Naive thymus-derived CD8-positive, alpha-beta T cell (primary cell): ENCODE measurements at regions not wholly inside any gene's neighbourhood (a gene's known extent, or its start where the extent isn't known, plus 50 kb on each side); places are given as distances from the start of the nearest gene placed in this dataset.

ENCODE experiments used
- ATAC-seq, 2 donors: fragments of 150-1000 bp; cut with Tn5 transposase in 1 of 2; sonication (Bioruptor Pico), chemical (Tn5 transposase) in 1 of 2; 1 replicate in 1 of 2; 2 replicates in 1 of 2; pipeline ENCODE4 v1.10.0; 2021; ENCODE audit warnings: mild to moderate bottlenecking in 2 of 2, moderate library complexity in 2 of 2
- POLR2A ChIA-PET: fragments of 350-600 bp; sonication (Branson Sonifier 250); formaldehyde crosslinking; loops from one replicate; lab custom pipeline; 2021; ENCODE audit warnings: antibody characterized with exemption; lab: Charles Lee
- DNase-seq, 10 donors: peaks; one replicate each; pipeline versions ENCODE4 v3.0.0 to v3.0.0-alpha.2; 2020 to 2022
- H3K27ac Mint-ChIP-seq, 10 donors: one replicate each; pipeline ENCODE4 v1.8.0; 2020 to 2022; ENCODE audit warnings: mild to moderate bottlenecking in 10 of 10, mixed read lengths in 10 of 10, moderate library complexity in 4 of 10, inconsistent platforms in 1 of 10
- H3K27me3 Mint-ChIP-seq, 5 donors: one replicate each; pipeline ENCODE4 v1.8.0; 2021 to 2022; ENCODE audit warnings: mixed read lengths in 5 of 5
- H3K36me3 Mint-ChIP-seq, 3 donors: one replicate each; pipeline ENCODE4 v1.8.0; 2020 to 2022; ENCODE audit warnings: mixed read lengths in 3 of 3, mild to moderate bottlenecking in 2 of 3, inconsistent platforms in 1 of 3
- H3K4me1 Mint-ChIP-seq, 4 donors: one replicate each; pipeline ENCODE4 v1.8.0; 2021 to 2022; ENCODE audit warnings: mixed read lengths in 4 of 4
- H3K4me3 Mint-ChIP-seq, 10 donors: one replicate each; pipeline ENCODE4 v1.8.0; 2020 to 2022; ENCODE audit warnings: mild to moderate bottlenecking in 10 of 10, mixed read lengths in 10 of 10, moderate library complexity in 6 of 10, inconsistent platforms in 1 of 10
- H3K9me3 Mint-ChIP-seq, 9 donors: one replicate each; pipeline ENCODE4 v1.8.0; 2020 to 2022; ENCODE audit warnings: mixed read lengths in 9 of 9, mild to moderate bottlenecking in 3 of 9, inconsistent platforms in 1 of 9, moderate library complexity in 1 of 9

DNA sequence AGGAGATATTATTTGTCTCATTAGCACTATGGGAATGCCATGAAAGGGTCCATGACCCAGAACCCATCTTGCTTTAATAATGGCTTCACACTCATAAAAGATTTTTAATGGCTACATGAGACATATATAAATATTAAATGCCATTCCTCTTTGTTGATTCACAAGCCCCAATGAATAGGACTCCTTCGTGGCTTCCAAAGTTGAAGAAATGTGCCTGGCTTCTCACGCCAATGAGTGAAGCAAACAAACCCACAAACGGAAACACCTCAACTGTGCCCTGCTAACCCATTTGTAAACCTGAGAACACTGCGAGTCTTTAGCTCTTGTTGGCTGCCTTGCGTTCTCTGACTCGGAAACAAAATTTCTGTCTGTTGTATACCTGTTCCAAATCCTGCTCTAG lies 381.7 kb upstream of the DDHD1 start:
- H3K9me3 Mint-ChIP-seq = no peaks in the 10 kb centered on the region
- ATAC-seq = no peak
- no peak overlapping the region for H3K4me3 Mint-ChIP-seq
- no peaks in the 10 kb centered on the region for H3K4me1 Mint-ChIP-seq
- H3K27ac Mint-ChIP-seq = no peak overlapping the region
- no peak for DNase-seq
- H3K27me3 Mint-ChIP-seq = no peaks in the 10 kb centered on the region
- POLR2A ChIA-PET = no interaction called here
- no peaks in the 10 kb centered on the region for H3K36me3 Mint-ChIP-seq

GRCh38 chr14:53533384-53533970 lies 380.4 kb upstream of the DDHD1 start:
- POLR2A ChIA-PET = no interaction called here
- Mint-ChIP-seq H3K4me3 (no peak overlapping the region), H3K9me3 (no peaks in the 10 kb centered on the region), H3K27ac (no peak overlapping the region), H3K36me3 (no peaks in the 10 kb centered on the region), H3K27me3 (no peaks in the 10 kb centered on the region), H3K4me1 (no peaks in the 10 kb centered on the region)
- DNase-seq (no peak), ATAC-seq (no peak)

DNA sequence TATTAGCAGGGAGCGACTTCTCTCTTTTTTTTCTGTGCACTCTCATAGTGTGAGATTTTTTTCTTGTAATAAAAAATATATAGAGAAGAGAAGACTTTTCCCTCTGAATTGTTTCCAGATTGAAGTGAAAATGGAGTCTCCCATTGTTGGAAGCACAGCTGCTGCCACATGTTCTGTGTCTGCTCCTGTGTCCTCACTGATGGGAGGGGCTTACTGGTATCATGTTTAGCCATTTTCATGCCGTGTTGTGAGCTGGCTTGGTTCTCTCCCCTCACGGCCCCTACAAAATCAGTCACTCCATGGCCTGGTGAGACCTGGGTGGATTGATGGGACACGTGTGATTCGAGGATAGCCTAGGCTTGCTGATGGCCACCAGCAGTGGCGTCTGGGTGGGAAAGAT lies 379.7 kb upstream of the DDHD1 start:
- POLR2A ChIA-PET = no interaction called here
- H3K27me3 Mint-ChIP-seq = no peaks in the 10 kb centered on the region

GRCh38 chr14:53531730-53532129 lies 378.6 kb upstream of the DDHD1 start:
- POLR2A ChIA-PET = no interaction called here
- Mint-ChIP-seq H3K4me3 (no peak overlapping the region), H3K27me3 (no peaks in the 10 kb centered on the region), H3K9me3 (no peaks in the 10 kb centered on the region), H3K4me1 (no peaks in the 10 kb centered on the region), H3K27ac (no peak overlapping the region), H3K36me3 (no peaks in the 10 kb centered on the region)
- no peak for ATAC-seq
- DNase-seq = no peak

More for the DNA sequence above, 379.7 kb upstream of the DDHD1 start:
- no peak overlapping the region for H3K27ac Mint-ChIP-seq
- H3K9me3 Mint-ChIP-seq = no peaks in the 10 kb centered on the region
- no peak for ATAC-seq
- no peaks in the 10 kb centered on the region for H3K36me3 Mint-ChIP-seq
- no peak for DNase-seq
- no peak overlapping the region for H3K4me3 Mint-ChIP-seq
- no peaks in the 10 kb centered on the region for H3K4me1 Mint-ChIP-seq

- ATAC-seq (no peak), DNase-seq (no peak)
- no peak overlapping the region for H3K27ac Mint-ChIP-seq
- no peaks in the 10 kb centered on the region for H3K27me3 Mint-ChIP-seq
- H3K36me3 Mint-ChIP-seq = no peaks in the 10 kb centered on the region
- H3K9me3 Mint-ChIP-seq = no peaks in the 10 kb centered on the region
- POLR2A ChIA-PET = no interaction called here
- no peaks in the 10 kb centered on the region for H3K4me1 Mint-ChIP-seq
- no peak overlapping the region for H3K4me3 Mint-ChIP-seq
These were observed 378.0 kb upstream of the DDHD1 start for GRCh38 chr14:53531156-53531555.

- POLR2A ChIA-PET = no interaction called here
These were observed 376.4 kb upstream of the DDHD1 start for GRCh38 chr14:53529519-53529918.

DNA sequence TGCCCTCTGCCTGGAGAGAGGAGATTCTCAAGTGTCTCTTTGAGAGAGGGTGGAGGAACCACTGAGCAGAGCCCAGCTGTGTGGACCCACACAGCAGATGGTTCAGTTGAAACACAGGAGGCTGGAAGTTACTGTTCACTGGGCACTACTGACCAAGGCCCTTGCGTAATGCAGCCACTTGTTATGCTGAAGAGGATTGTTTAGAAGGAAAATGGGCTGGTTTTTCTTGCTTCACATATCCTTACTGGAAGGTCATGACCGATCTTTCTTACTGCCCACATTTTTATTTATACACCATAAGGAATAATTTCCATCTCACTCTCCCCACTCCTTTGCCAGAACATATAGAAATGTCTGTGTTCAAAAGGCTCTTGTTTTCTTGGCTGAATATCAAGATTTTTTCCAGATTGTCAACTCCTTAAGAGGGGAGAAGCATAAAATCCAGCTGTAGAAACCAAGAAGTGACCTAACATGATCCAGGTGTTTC lies 375.1 kb upstream of the DDHD1 start:
- H3K4me1 Mint-ChIP-seq = no peaks in the 10 kb centered on the region
- no peak overlapping the region for H3K4me3 Mint-ChIP-seq
- no peak for ATAC-seq
- POLR2A ChIA-PET = no interaction called here
- no peak overlapping the region for H3K27ac Mint-ChIP-seq
- DNase-seq = no peak
- H3K36me3 Mint-ChIP-seq = no peaks in the 10 kb centered on the region
- H3K9me3 Mint-ChIP-seq = no peaks in the 10 kb centered on the region
- no peaks in the 10 kb centered on the region for H3K27me3 Mint-ChIP-seq

More at GRCh38 chr14:53529519-53529918, 376.4 kb upstream of the DDHD1 start:
- H3K27ac Mint-ChIP-seq = no peak overlapping the region
- no peaks in the 10 kb centered on the region for H3K27me3 Mint-ChIP-seq
- no peaks in the 10 kb centered on the region for H3K4me1 Mint-ChIP-seq
- H3K36me3 Mint-ChIP-seq = no peaks in the 10 kb centered on the region
- DNase-seq (no peak), ATAC-seq (no peak)
- no peaks in the 10 kb centered on the region for H3K9me3 Mint-ChIP-seq
- H3K4me3 Mint-ChIP-seq = no peak overlapping the region

- peaks cover 0 to 8% (median 2%) of the 10 kb centered on the region in 9 donors for H3K9me3 Mint-ChIP-seq
- POLR2A ChIA-PET = no interaction called here
- DNase-seq (no peak), ATAC-seq (no peak)
- H3K27me3 Mint-ChIP-seq = peaks cover 0 to 3% (median 0%) of the 10 kb centered on the region in 5 donors
- H3K4me1 Mint-ChIP-seq = no peaks in the 10 kb centered on the region
- no peak overlapping the region for H3K4me3 Mint-ChIP-seq
- peaks cover 0 to 4% (median 0%) of the 10 kb centered on the region in 3 donors for H3K36me3 Mint-ChIP-seq
- no peak overlapping the region for H3K27ac Mint-ChIP-seq
These were observed 373.1 kb upstream of the DDHD1 start for GRCh38 chr14:53526200-53526599.

- no peaks in the 10 kb centered on the region for H3K4me1 Mint-ChIP-seq
- ATAC-seq (no peak), DNase-seq (no peak)
- H3K4me3 Mint-ChIP-seq = no peak overlapping the region
- POLR2A ChIA-PET = no interaction called here
- H3K27ac Mint-ChIP-seq = no peak overlapping the region
- peaks cover 0 to 5% (median 0%) of the 10 kb centered on the region in 5 donors for H3K27me3 Mint-ChIP-seq
- peaks cover 0 to 4% (median 0%) of the 10 kb centered on the region in 3 donors for H3K36me3 Mint-ChIP-seq
- peaks cover 0 to 8% (median 2%) of the 10 kb centered on the region in 9 donors for H3K9me3 Mint-ChIP-seq
These were observed 372.5 kb upstream of the DDHD1 start for GRCh38 chr14:53525608-53526007.

- Mint-ChIP-seq H3K4me3 (no peak overlapping the region), H3K27me3 (peaks cover 0 to 5% (median 0%) of the 10 kb centered on the region in 5 donors), H3K36me3 (peaks cover 0 to 4% (median 0%) of the 10 kb centered on the region in 3 donors), H3K27ac (no peak overlapping the region), H3K4me1 (no peaks in the 10 kb centered on the region), H3K9me3 (peaks cover 0 to 8% (median 2%) of the 10 kb centered on the region in 9 donors)
- DNase-seq (no peak), ATAC-seq (no peak)
- POLR2A ChIA-PET = no interaction called here
These were observed 371.3 kb upstream of the DDHD1 start for GRCh38 chr14:53524391-53524790.

DNA sequence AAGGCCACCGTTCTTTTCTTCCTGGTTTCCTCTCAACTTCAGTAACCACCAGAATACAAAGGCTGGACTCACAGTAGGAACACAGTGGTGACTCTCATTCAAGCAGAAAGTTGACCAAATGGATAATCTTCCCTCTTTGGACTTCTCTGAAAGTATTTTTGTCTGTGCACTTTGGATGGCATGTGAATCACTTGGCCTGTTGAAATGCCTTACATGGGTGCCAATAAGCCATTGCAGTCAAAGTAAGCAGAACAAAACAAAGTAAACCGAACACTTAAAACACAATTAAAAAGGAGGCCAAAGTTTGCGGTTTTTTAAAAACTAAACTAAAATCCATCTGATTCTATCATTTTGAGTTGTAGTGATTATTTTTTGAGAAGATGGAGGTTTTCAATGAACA lies 370.1 kb upstream of the DDHD1 start:
- H3K4me3 Mint-ChIP-seq = no peak overlapping the region
- H3K9me3 Mint-ChIP-seq = peaks cover 0 to 8% (median 2%) of the 10 kb centered on the region in 9 donors
- no peaks in the 10 kb centered on the region for H3K4me1 Mint-ChIP-seq
- peaks cover 0 to 5% (median 0%) of the 10 kb centered on the region in 5 donors for H3K27me3 Mint-ChIP-seq
- H3K27ac Mint-ChIP-seq = no peak overlapping the region
- POLR2A ChIA-PET = no interaction called here
- ATAC-seq = no peak
- peaks cover 0 to 4% (median 0%) of the 10 kb centered on the region in 3 donors for H3K36me3 Mint-ChIP-seq
- no peak for DNase-seq

- Mint-ChIP-seq H3K4me3 (no peak overlapping the region), H3K4me1 (no peaks in the 10 kb centered on the region), H3K27ac (no peak overlapping the region), H3K36me3 (peaks cover 0 to 4% (median 0%) of the 10 kb centered on the region in 3 donors), H3K9me3 (peaks cover 0 to 8% (median 2%) of the 10 kb centered on the region in 9 donors), H3K27me3 (peaks cover 0 to 5% (median 0%) of the 10 kb centered on the region in 5 donors)
- no peak for DNase-seq
- POLR2A ChIA-PET = no interaction called here
- no peak for ATAC-seq
These were observed 367.2 kb upstream of the DDHD1 start for GRCh38 chr14:53520078-53520928.

GRCh38 chr14:53519137-53519536 lies 366.0 kb upstream of the DDHD1 start:
- DNase-seq (no peak), ATAC-seq (no peak)
- Mint-ChIP-seq H3K9me3 (peaks cover 0 to 8% (median 2%) of the 10 kb centered on the region in 9 donors), H3K36me3 (peaks cover 0 to 4% (median 0%) of the 10 kb centered on the region in 3 donors), H3K27me3 (peaks cover 0 to 5% (median 0%) of the 10 kb centered on the region in 5 donors), H3K4me3 (no peak overlapping the region), H3K27ac (no peak overlapping the region), H3K4me1 (no peaks in the 10 kb centered on the region)
- POLR2A ChIA-PET = no interaction called here
